ENCODE measurements at regions not wholly inside any gene's neighbourhood (a gene's known extent, or its start where the extent isn't known, plus 50 kb on each side); places are given as distances from the start of the nearest gene placed in this dataset.
"Not testable (repeated sequence)": the region's sequence is repeated elsewhere in the genome, so short reads cannot be mapped to it uniquely, and the experiment has no call there.

- no peak for DNase-seq (ENCODE audit: low read depth in 2 of 2)
- no peak overlapping the region for H3K4me3 ChIP-seq (replicated peaks in 1 of 2; ENCODE audit: low read depth in 2 of 2, low read length in 2 of 2)
- no peak for TF ChIP-seq CTCF (IDR thresholded peaks at IDR 0.05; ENCODE audit: low read depth, low read length)
Observed at GRCh38 chr11:106533046-106533445, 455.6 kb downstream of the AASDHPPT start.

GRCh38 chr11:106540001-106540400, 462.5 kb downstream of the AASDHPPT start:
- H3K4me3 ChIP-seq (replicated peaks in 1 of 2; ENCODE audit: low read depth in 2 of 2, low read length in 2 of 2): no peak overlapping the region
- TF ChIP-seq CTCF (IDR thresholded peaks at IDR 0.05; ENCODE audit: low read depth, low read length): no peak
- no peak for DNase-seq (ENCODE audit: low read depth in 2 of 2)

GRCh38 chr11:106548406-106548805, 469.9 kb downstream of the GUCY1A2 start:
- no peak for TF ChIP-seq CTCF (IDR thresholded peaks at IDR 0.05; ENCODE audit: low read depth, low read length)

GRCh38 chr11:106551744-106552673, 466.3 kb downstream of the GUCY1A2 start:
- no peak for DNase-seq (ENCODE audit: low read depth in 2 of 2)
- no peak for TF ChIP-seq CTCF (IDR thresholded peaks at IDR 0.05; ENCODE audit: low read depth, low read length)
- no peak overlapping the region for H3K4me3 ChIP-seq (replicated peaks in 1 of 2; ENCODE audit: low read depth in 2 of 2, low read length in 2 of 2)

More at GRCh38 chr11:106548406-106548805, 469.9 kb downstream of the GUCY1A2 start:
- DNase-seq (ENCODE audit: low read depth in 2 of 2): no peak
- H3K4me3 ChIP-seq (replicated peaks in 1 of 2; ENCODE audit: low read depth in 2 of 2, low read length in 2 of 2): no peak overlapping the region

- no peak for DNase-seq (ENCODE audit: low read depth in 2 of 2)
- no peak overlapping the region for H3K4me3 ChIP-seq (replicated peaks in 1 of 2; ENCODE audit: low read depth in 2 of 2, low read length in 2 of 2)
Observed at GRCh38 chr11:106552694-106553203, 465.5 kb downstream of the GUCY1A2 start.

GRCh38 chr11:106553304-106553703, 465.0 kb downstream of the GUCY1A2 start:
- DNase-seq (ENCODE audit: low read depth in 2 of 2): no peak
- no peak for TF ChIP-seq CTCF (IDR thresholded peaks at IDR 0.05; ENCODE audit: low read depth, low read length)
- H3K4me3 ChIP-seq (replicated peaks in 1 of 2; ENCODE audit: low read depth in 2 of 2, low read length in 2 of 2): no peak overlapping the region

More at GRCh38 chr11:106552694-106553203, 465.5 kb downstream of the GUCY1A2 start:
- no peak for TF ChIP-seq CTCF (IDR thresholded peaks at IDR 0.05; ENCODE audit: low read depth, low read length)

GRCh38 chr11:106555566-106556250, 462.6 kb downstream of the GUCY1A2 start:
- H3K4me3 ChIP-seq (replicated peaks in 1 of 2; ENCODE audit: low read depth in 2 of 2, low read length in 2 of 2); DNase-seq (ENCODE audit: low read depth in 2 of 2): not testable (repeated sequence)
